ENCODE measurements at regions not wholly inside any gene's neighbourhood (a gene's known extent, or its start where the extent isn't known, plus 50 kb on each side); places are given as distances from the start of the nearest gene placed in this dataset.

- Histone ChIP-seq H3K4me2 (ENCODE audit: control insufficient read depth, insufficient read depth) (no peak overlapping the region), H3K9ac (ENCODE audit: control insufficient read depth, insufficient read depth, low read length) (no peak overlapping the region), H3K4me1 (ENCODE audit: control insufficient read depth, insufficient read depth, low read length) (no peaks in the 10 kb centered on the region), H3K36me3 (ENCODE audit: control insufficient read depth in 2 of 2, insufficient read depth in 2 of 2, low read length in 1 of 2) (no peaks in the 10 kb centered on the region), H4K20me1 (ENCODE audit: control insufficient read depth, insufficient read depth) (no peaks in the 10 kb centered on the region), H3K79me2 (ENCODE audit: control insufficient read depth, insufficient read depth, low read length) (no peaks in the 10 kb centered on the region), H3K27me3 (replicated peaks in 1 of 2; ENCODE audit: control insufficient read depth in 2 of 2, insufficient read depth in 2 of 2, low read length in 1 of 2) (no peaks in the 10 kb centered on the region), H3K9me3 (replicated peaks; ENCODE audit: control insufficient read depth, insufficient read depth, low read length) (no peaks in the 10 kb centered on the region), H2AFZ (ENCODE audit: control insufficient read depth, low read depth, low read length) (no peak overlapping the region), H3K4me3 (no peak overlapping the region), H3K27ac (ENCODE audit: control insufficient read depth, insufficient read depth) (no peak overlapping the region)
- POLR2A ChIA-PET: no interaction called here
- in situ Hi-C loops (cut with MboI): loop anchor here (5.0 kb wide), 1 partner anchor 51 kb away; no protein-coding TSS in a partner anchor
- RAD21 ChIA-PET (ENCODE audit: unreplicated experiment): no interaction called here
- SMC1A ChIA-PET (ENCODE audit: uncharacterized antibody, unreplicated experiment): no interaction called here
- CTCF ChIA-PET: no interaction called here
- no peak for ATAC-seq
- intact Hi-C loops (cut with micrococcal nuclease; ENCODE audit: unreplicated experiment): no loop called here
- no peak for FAIRE-seq
- no peak for DNase-seq (ENCODE audit: low read depth, low spot score)
- WGBS (ENCODE audit: insufficient coverage, insufficient replicate concordance, low lambda C conversion rate, missing lambda C conversion rate): 36% methylated on average over 8 of the region's 8 CpGs
- BruUV-seq (replicated peaks): no TSS peak
- TF ChIP-seq ATF3 (IDR thresholded peaks at IDR 0.05; ENCODE audit: borderline replicate concordance, extremely low read depth, low read depth, low read length) (no peak), BCLAF1 (IDR thresholded peaks at IDR 0.05) (no peak), RELA (IDR thresholded peaks at IDR 0.05; ENCODE audit: borderline replicate concordance, partially characterized antibody) (no peak), FOS (IDR thresholded peaks at IDR 0.05; ENCODE audit: borderline replicate concordance, extremely low read depth, insufficient read length) (no peak), PKNOX1 (IDR thresholded peaks at IDR 0.05) (no peak), RFX5 (IDR thresholded peaks at IDR 0.05; ENCODE audit: low read depth, low read length) (no peak), ZZZ3 (IDR thresholded peaks at IDR 0.05; ENCODE audit: control insufficient read depth, insufficient read length, low read depth) (no peak), POLR2AphosphoS5 (IDR thresholded peaks at IDR 0.05; ENCODE audit: low read length) (no peak), JUND (IDR thresholded peaks at IDR 0.05; ENCODE audit: low read depth, low read length) (no peak), SREBF1 (IDR thresholded peaks at IDR 0.05; ENCODE audit: low read length) (no peak), IKZF1 (conservative IDR thresholded peaks at IDR 0.05) (no peak), SPI1 (IDR thresholded peaks at IDR 0.05; ENCODE audit: borderline replicate concordance, insufficient read depth, low read depth, low read length) (no peak), CEBPZ (IDR thresholded peaks at IDR 0.05; ENCODE audit: low read depth, low read length) (no peak)
Observed at GRCh38 chr9:70465904-70466303, 51.4 kb upstream of the KLF9 start.
